ENCODE measurements at regions not wholly inside any gene's neighbourhood (a gene's known extent, or its start where the extent isn't known, plus 50 kb on each side); places are given as distances from the start of the nearest gene placed in this dataset.
A peak's percentile ranks its signal among the peaks of the same experiment; 100 is the strongest.

DNA sequence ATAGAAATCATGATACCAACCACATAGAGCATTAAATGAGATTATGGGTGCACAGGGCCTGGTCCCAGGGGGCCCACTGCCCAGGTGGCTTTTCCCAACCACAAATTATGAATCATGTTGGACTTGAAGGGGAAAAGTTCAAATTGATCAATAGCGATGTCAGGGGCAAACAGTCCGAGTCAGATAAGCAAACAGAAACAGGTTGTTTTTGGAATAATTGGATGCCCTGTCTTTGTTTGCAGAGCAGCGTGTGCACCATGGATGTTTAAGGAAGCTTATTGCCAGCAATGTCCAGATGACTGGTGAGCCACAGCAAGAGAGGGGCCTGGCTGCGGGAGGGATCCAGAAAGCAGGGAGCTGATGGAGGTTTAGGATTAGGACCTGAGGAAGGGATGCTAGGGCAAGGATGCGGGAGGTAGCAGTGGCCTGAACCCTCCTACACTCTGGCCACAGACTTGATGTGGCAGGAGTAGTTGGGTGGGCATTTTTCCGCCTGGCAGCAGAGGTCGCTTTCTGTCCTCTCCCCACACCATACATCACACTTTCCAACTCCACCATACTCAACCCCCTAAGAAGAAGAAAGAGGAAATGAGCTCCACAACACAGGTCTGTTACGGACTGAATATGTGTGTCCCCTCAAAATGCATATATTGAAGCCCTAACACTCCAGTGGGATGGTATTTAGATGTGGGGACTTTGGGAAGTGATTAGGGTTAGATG, 266.4 kb upstream of the RPL38 start:
- DNase-seq: no peak

DNA sequence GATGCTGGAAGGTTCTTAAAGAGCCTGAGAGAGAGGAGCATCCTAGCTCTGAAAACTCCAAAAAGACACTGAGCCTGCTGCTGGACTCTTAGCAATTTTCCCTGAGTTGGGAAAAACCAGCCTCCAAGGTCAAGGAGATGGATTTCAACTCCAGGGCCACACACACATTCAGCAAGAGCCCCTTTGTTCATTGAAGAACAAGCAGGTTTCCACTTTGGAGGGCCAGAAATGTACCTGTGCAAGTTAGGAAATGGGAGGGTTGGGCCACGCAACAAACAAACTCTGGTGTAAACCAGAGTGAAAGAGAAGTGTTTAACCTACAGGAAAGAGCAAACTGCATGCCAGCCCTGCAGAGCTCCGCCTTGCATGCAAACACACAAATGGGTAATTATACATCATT, 264.8 kb upstream of the RPL38 start:
- DNase-seq: no peak

DNA sequence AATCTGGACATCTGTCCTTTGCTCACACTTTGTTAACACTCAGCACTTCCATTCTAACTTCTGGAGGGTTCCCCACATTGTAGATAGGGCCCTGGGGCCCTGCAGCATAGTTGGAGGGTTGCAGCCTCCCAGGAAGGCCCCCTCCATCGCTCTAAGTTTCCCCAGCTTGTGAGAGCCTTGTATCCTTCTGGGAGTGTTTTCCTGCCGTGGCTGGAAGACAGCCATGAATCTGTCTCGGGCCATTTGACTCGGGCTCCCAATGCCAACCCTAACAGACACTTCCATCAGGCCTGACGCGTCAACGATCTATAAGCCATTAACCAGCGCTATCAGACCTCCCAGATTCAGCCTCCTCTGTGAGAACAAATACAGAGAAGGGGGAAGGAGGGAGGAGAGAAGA, 263.7 kb upstream of the RPL38 start:
- no peak for DNase-seq

DNA sequence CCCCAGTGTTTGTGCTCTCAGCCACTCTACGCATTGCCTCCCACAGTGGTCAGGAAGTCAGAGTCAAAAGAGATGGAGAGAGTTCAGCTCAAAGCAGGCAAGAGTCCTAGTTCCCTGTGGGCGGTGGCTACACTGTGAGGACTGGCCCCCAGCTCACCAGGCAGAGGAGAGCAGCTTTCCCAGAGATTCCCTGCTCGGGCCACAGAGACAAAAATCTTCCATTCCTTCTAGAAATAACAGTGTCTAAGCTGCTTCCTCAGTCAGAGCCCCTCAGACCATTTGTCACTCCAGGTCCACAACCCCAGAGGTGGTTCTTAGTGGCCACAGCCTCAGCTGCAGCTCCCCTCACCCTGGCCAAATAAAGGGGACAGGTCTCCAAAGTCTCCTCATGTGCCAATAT, 263.0 kb upstream of the RPL38 start:
- no peak for DNase-seq

DNA sequence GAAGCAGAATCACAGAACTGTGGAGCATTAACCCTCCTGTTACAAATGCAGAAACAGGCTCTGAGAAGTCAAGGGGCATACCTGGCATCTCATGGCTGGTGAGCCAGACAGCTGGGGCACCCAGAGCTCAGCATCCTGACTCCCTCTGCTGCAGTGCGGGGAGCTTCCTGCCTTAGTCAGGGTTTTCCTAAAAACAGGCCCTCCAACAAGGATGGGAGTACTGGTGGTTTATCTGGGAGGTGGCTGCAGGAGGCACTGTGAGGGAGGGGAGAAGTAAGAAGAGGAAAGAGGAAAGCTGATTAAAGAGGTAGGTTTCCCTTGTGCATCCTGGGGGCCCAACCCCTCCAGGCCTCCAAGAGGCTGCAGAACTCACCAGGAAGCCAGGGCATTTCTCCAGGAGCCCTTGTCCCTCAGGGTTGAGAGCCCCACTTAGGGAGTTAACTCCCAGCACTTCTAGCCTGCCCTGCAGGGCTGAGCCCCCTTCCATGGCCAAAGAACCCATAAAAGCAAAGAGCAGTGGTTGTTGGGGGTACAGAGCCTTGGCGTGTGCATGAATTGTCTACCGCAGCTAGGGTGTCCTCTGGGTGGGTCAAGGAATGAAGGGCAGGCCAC, 261.5 kb upstream of the RPL38 start:
- DNase-seq: no peak

DNA sequence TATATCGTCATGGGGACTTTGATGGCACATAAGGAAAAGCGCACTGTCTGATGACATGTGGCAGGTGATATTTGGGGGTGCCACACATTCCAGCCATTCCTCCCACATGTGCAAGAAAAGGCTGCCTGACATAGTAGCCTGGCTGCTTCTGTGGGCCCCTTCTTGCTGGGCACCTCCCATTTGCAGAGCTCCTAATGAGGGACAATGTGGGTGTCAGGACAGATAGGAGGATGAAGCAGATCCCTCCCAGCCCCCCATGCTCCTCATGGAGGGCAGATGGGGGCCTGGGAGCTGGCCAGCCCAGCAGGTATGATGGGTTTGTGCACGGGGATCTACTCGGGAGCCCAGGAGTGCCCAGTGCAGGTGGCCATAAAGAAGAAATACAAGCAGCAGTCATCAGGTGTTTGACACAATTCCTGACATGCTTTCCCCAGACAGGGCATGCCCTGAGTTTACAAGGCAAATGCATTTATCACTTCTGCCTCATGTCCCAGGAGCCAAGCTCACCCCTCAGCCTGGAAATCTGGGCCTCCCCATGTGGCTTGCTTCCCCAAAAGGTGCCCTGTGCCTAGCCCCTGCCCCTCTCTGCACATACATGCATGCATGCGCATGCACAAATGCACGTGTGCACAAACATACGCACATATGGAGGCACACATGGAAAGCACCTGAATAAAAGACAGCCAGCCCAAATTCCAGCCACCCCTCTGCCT, 260.6 kb upstream of the RPL38 start:
- no peak for DNase-seq

DNA sequence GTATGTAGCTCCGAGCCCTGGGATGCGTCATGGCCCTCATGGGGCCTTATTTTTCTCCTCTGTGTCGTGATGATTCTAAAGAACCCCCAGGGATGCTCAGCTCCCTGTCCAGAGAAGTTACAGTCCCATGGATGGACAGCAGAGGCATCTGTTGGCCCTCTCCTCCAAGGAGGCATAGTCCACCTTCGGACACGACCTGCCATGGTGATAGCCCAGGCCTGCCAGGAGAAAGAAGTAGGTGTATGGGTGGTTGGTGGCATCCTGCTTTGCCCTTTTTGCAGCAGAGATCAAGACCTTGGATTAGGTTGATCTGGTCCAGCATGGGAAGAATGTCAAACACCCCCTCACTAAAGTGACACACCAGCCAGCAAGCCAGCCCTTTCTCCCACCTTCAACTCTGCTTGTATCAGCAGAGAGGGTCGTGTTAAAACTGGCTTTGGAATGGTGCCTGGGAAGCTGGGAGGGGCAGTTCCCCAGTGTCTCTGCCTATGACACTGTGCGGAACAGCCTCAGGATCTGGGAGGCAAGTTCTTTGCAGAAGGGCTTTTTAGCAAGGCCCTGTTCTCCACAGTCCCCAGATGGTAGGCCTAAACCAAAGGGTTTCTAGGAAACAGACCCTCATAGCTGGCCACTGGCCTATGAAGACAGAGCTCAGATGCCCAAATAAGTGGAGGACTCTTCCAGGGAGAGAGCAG, 259.9 kb upstream of the RPL38 start:
- no peak for DNase-seq

DNA sequence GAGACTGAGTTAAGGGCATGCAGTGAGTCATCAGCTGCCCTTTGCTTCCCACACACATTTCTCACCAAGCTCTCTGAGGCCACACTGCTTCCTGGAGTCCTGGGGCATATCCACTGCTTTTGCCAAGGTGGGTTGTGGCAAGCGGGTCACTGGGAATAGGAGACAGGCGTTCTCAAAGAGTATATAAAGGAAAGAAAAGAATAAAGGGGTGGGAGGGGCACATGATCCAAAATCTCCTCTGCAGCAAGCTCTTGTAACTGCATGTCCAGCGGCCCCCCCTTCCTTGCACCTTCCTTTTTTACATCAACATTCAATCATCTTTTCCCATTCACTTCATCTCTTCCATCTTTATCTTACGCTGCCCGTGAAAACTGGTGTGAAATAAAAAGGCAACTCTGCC, 259.1 kb upstream of the RPL38 start:
- no peak for DNase-seq

DNA sequence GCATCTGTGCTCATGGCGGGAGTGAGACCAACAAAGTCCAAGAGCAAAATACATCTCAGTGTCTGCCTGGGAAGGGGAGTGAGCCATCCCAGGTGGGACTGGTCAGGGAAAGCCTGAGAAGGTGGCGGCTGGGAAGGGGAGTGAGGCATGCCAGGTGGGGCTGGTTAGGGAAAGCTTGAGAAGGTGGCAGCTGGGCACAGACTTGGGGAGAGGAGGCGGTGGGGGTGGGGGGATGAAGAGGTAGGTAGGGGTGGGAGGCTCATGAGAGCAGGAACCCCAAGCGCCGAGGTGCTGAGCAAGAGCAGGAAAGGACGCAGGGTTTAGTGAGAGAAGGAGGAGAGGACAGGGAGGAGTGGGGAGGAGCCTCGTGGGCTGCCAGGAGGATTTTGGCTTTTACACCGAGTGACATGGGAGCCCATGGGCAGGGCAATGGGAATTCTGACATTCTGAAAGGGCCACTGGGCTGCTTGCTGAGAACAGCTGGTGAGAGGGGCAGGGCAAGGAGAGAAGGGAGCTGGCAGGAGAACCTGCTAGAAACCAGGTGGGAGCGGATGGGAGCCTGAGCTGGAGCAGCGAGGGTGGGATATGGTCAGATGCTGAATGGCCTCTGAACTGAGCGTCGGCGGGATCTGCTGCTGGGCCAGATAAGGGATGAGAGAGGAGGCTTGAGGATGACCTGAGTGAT, 256.1 kb upstream of the RPL38 start:
- no peak for DNase-seq

DNA sequence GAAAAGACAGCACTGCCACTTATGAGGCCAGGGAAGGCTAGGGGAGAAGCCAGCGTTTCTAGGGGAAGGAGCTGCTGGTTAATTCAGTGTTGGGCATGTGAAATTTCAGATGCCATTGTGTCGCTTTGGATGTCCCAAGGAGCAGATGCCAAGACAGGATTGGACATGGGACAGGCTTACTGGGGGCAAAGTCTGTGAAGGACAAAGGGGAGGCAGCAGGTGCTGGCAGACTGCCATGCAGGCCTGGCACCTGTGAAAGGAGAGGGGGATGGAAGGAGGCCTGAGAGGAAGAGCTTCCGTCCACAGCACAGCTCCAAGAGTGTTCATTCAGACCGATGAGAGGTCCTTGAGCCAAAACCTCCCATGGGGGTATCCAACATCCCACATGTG, 255.5 kb upstream of the RPL38 start:
- DNase-seq: no peak

DNA sequence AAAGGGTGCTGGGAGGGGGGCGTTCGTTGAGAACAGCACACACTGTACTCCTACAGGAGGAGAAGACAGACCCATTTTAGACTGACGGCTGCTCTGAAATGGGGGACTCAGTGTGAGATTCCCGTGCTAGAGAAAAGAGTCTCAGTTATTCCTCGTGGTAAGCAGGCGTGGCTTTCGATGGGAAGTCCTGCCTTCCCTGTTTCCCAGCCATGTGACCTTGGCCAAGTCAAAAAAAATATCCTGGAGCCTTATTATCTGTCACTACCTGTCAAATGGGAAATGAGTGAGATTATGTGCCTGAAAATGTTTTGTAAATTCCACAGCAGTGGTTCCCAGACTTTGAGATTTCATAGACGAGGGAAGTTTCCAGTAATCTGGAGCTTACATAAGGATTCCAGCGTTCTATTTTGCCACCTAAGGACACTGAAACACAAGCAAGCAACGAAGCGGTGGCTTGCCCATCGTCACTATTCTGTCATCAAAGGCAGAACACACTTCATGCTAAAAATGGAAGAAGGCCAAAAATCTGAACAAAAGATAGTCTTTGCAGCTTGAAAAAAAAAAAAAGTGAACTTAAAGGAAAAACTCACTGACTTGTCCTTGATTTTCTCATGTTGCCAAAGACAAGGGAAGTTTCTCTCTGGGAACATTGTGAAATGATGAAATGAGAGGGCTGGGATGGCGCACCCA, 253.4 kb upstream of the RPL38 start:
- no peak for DNase-seq

DNA sequence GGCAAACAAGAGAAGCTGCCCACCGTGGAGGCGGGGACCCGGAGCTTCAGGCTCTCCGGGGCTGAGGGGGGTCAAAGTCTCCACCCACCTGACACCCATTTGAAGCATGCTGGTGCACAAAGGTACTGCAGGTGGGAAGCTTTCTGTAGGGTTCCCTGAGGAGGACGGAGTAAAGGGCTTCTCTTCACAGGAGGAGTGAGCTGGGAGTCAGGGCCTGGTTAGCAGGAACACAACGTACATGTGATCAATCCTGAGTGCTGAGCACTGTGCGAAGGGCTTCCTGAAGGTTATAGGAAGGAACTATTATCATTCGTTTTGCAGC, 252.9 kb upstream of the RPL38 start:
- no peak for DNase-seq

DNA sequence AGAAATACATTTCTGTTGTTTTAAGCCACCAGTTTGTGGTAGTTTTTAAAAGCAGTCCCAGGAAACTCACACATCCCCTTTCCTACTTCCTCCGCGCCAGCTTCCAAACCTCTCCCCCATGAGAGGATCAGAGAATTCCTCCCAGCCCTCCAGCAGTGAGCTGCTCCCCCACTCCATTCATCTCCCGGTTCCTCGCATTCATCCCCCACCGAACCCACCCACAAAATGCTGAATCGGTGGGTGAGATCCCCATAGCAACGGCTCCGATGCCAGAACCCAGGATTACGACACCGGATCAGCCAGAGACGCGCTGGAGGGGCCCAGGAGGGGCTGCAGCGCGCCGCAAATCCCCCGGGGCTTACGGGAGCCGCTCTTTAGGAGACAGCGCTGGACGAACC, 251.4 kb upstream of the RPL38 start:
- no peak for DNase-seq

DNA sequence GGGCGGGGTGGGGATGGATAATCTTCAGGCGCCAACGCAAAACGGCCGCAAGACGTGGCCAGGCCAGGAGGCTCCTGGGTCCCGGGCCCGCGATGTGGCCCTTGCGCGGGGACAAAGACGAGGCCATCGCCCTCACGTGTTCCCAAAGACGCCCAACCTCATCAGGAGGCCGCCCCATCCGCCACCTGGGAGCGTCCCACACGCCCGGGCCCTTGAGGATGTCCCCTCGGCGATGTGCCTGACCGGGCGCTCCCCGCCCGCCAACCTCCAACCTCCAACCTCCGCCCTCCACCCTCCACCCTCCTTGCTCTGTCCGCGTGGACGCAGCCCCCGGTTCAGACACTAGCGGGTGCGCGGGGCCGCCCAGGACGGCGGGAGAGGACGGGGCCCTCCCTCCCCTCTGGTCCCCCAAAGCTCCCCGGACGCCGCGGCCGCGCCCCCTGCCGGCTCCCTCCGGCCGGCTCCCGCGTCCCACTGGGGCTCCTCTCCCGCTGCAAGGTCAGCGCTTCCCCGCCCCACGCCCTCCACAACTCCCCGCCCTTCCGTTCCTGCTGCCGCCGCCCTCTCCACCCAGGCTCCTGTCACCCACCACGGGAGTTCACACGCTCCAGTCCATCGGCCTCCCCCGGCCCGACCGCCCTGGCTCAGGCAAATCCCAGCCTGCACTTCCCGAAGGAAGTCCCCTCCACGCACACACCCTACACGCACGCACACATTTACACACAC, 250.8 kb upstream of the RPL38 start:
- DNase-seq: peak; percentile 11

DNA sequence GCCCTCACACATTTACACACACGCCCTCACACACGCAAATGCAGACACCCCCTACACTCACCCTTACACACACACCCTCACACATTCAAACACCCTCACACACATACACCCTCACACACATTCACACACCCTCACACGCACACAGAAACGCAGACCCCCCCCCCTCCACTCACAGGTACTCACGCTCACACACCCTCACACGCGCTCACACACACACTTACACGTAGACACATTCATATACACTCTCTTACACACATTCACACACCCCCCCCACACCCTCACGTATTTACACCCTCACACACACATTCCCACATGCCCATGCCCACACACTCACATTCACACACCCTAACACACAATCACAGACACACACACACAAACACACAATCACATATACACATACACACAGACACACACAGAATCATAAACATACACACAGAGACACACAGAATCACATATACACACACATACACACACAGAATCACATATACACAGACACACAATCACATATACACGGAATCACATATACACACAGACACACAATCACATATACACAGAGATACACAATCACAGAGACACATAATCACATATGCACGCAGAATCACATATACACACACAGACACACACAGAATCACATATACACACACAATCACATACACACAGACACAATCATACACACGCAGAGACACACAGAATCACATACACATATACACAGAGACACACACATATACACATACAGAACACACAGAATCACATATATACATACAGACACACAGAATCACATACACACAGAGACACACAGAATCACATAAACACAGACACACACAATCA, 250.1 kb upstream of the RPL38 start:
- no peak for DNase-seq

DNA sequence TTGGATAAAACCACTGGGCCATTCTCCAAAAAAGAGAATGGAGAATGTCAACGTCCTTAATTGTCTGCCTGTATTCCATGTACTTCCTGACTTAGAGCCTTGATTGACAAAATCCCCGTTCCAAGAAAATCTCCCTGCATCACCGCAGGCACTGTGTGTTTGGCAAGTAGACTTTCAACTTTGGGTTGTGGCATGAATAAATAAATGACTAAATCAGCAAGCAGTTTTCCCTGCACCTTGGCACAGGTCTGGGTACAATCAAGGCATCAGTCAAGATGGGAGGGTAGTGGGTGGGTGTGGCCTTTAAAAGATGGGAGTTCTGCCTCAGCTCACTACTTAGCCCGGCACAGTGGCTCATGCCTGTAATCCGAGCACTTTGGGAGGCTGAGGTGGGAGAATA, 248.5 kb upstream of the RPL38 start:
- no peak for DNase-seq

DNA sequence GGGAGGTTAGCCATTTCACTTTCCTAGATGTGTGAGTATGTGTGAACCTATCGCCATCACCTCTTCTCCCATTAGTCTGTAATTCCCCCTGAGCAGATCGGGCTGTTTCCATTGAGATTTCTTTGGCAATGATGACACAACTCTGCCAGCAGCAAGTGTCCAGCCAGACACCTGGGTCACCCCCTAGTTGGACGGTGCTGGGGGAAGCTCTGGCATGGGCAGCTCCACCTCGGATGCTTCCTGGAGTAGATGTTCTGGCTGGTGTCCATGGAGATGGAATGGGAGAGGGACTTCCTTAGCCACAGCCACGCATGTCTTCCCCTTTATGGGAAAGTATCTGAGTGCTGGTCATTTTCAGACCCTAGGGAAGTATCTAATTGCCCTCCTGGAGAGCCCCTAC, 247.9 kb upstream of the RPL38 start:
- DNase-seq: no peak

DNA sequence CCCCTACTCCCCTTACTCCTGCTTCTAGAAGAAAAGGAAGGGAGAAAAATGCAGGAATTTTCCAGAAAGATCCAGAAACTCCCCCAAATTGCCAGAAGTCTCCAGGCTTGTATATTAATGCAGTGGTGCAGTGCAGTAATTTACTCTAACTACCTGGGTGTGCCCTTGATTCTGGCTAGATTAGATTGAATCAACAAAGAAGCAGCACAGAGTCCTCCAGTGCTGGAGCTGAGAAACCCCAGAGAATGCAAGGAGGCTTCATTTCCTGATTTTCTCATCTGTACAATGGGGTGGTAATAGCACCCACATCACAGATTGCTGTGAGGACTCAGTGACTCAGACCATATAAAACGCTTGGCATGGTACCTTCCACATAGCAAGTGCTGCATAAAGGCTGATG, 247.3 kb upstream of the RPL38 start:
- no peak for DNase-seq

DNA sequence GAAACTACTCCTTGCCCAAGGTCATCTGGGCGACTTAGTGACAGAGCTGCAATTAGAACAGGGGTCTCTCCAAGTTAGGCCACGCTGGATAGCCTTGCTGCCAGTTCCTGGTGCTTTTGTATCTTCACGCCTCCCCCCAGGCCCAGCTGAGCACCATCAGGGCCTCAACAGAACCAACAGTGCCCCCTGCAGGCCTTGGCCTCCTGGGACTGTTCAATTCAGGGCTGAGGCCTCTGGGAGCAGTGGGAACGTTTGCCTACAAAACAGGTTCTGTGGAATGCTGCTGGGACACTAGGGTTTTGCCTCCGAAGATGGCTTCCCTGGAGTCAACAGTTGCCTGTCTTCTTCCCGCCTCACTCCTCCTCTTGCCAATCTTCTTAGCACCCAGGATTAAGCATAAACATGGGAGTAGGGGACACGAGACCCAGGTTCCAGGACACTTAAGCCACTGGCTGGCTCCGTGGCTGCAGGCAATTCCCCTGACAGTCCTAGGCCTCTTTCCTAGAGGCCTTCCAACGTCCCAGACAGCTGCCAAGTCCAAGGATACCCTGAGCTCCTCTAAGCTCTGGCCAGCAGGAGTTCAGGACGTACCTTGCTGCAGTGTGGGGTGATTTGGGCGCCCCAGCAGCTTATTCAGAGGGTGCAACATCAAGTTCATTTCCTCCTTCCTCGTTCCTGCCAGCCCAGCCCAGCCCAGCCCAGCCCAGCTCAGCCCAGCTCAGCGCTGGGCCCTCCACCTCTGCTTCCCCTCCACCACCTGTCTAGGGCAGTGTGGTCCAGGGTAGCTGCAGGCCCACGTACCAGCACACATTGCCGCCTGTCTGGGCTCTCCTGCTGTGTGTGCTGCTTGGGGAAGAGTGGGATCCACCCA, 246.6 kb upstream of the RPL38 start:
- peak; percentile 48 for DNase-seq

DNA sequence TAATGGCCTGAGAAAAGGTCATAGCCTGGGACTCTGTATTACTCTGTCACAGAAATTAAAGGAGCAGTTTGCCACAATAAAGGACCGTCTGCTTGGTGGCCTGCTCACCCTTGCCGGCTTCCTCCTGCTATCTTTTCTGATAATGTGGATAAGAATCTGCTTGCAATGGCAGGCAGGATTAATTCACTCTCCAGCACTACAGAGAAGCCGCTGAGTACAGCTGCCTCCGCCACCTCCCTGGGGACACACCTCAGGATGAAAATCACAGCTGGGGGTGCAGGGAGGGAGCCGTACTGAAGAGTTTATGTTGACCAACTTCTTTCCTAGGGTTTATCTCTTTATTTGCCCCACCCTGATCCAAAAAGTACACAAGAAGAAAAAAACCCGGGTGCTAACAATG, 245.9 kb upstream of the RPL38 start:
- DNase-seq: no peak

All from activated CD4-positive, alpha-beta T cell treated with anti-CD3 and anti-CD28 coated beads, Interleukin-2, Interleukin-6, amounts not matched to agents 100 ng/mL and 50 ng/mL, durations not matched to agents 16 hours and 8 hours (primary cell).